ENCODE measurements at regions not wholly inside any gene's neighbourhood (a gene's known extent, or its start where the extent isn't known, plus 50 kb on each side); places are given as distances from the start of the nearest gene placed in this dataset.

GRCh38 chr22:49237279-49237678, 590.4 kb downstream of the BRD1 start:
- no peak for FAIRE-seq
- Histone ChIP-seq H3K4me3 (ENCODE audit: low read depth, low read length) (no peak overlapping the region), H3K27me3 (ENCODE audit: control insufficient read depth, insufficient read depth, low read length) (no peaks in the 10 kb centered on the region), H3K36me3 (ENCODE audit: control insufficient read depth, insufficient read depth, low read length) (no peaks in the 10 kb centered on the region)
- no peak for DNase-seq (ENCODE audit: low read depth)
- TF ChIP-seq CTCF (IDR thresholded peaks at IDR 0.05; ENCODE audit: insufficient read depth, low read length, severe bottlenecking): no peak

- FAIRE-seq (no peak), DNase-seq (ENCODE audit: low read depth) (no peak)
- H3K4me3 ChIP-seq (ENCODE audit: low read depth, low read length): no peak overlapping the region
- no peaks in the 10 kb centered on the region for H3K27me3 ChIP-seq (ENCODE audit: control insufficient read depth, insufficient read depth, low read length)
- no peaks in the 10 kb centered on the region for H3K36me3 ChIP-seq (ENCODE audit: control insufficient read depth, insufficient read depth, low read length)
- no peak for TF ChIP-seq CTCF (IDR thresholded peaks at IDR 0.05; ENCODE audit: insufficient read depth, low read length, severe bottlenecking)
Observed at GRCh38 chr22:49236541-49237075, 591.1 kb downstream of the BRD1 start.

- DNase-seq (ENCODE audit: low read depth): no peak
Observed at GRCh38 chr22:49235463-49236300, 592.0 kb downstream of the BRD1 start.

GRCh38 chr22:49234459-49234858, 593.2 kb downstream of the BRD1 start:
- Histone ChIP-seq H3K36me3 (ENCODE audit: control insufficient read depth, insufficient read depth, low read length) (no peaks in the 10 kb centered on the region), H3K27me3 (ENCODE audit: control insufficient read depth, insufficient read depth, low read length) (no peaks in the 10 kb centered on the region), H3K4me3 (ENCODE audit: low read depth, low read length) (no peak overlapping the region)
- TF ChIP-seq CTCF (IDR thresholded peaks at IDR 0.05; ENCODE audit: insufficient read depth, low read length, severe bottlenecking): no peak
- FAIRE-seq: no peak
- no peak for DNase-seq (ENCODE audit: low read depth)

More at GRCh38 chr22:49235463-49236300, 592.0 kb downstream of the BRD1 start:
- no peaks in the 10 kb centered on the region for H3K36me3 ChIP-seq (ENCODE audit: control insufficient read depth, insufficient read depth, low read length)
- FAIRE-seq: no peak
- H3K4me3 ChIP-seq (ENCODE audit: low read depth, low read length): no peak overlapping the region
- no peaks in the 10 kb centered on the region for H3K27me3 ChIP-seq (ENCODE audit: control insufficient read depth, insufficient read depth, low read length)
- TF ChIP-seq CTCF (IDR thresholded peaks at IDR 0.05; ENCODE audit: insufficient read depth, low read length, severe bottlenecking): no peak

GRCh38 chr22:49233507-49234100, 594.1 kb downstream of the BRD1 start:
- H3K36me3 ChIP-seq (ENCODE audit: control insufficient read depth, insufficient read depth, low read length): no peaks in the 10 kb centered on the region
- H3K27me3 ChIP-seq (ENCODE audit: control insufficient read depth, insufficient read depth, low read length): no peaks in the 10 kb centered on the region
- H3K4me3 ChIP-seq (ENCODE audit: low read depth, low read length): no peak overlapping the region
- DNase-seq (ENCODE audit: low read depth) (no peak), FAIRE-seq (no peak)
- TF ChIP-seq CTCF (IDR thresholded peaks at IDR 0.05; ENCODE audit: insufficient read depth, low read length, severe bottlenecking): no peak

Data from bronchial epithelial cell (primary cell).